GM23248 (cell line): ENCODE measurements at regions not wholly inside any gene's neighbourhood (a gene's known extent, or its start where the extent isn't known, plus 50 kb on each side); places are given as distances from the start of the nearest gene placed in this dataset.
"Not testable (repeated sequence)": the region's sequence is repeated elsewhere in the genome, so short reads cannot be mapped to it uniquely, and the experiment has no call there.

ENCODE experiments used
- EZH2 ChIP-seq: fragments of 200-600 bp; sonication (generic); IDR thresholded peaks from 2 replicates; pipeline ENCODE4 v1.6.1; 2018; ENCODE audit warnings: antibody characterized with exemption, mild to moderate bottlenecking; ENCODE audit not compliant: insufficient read depth, poor library complexity, severe bottlenecking
- EZH2phosphoT487 ChIP-seq: fragments of 200-600 bp; sonication (generic); IDR thresholded peaks from 2 replicates; pipeline ENCODE4 v1.6.1; 2018; ENCODE audit warnings: antibody characterized with exemption, moderate library complexity, mild to moderate bottlenecking, low read depth; ENCODE audit not compliant: insufficient read depth

GRCh38 chr6:74254147-74254546, 558.1 kb downstream of the CD109 start:
- TF ChIP-seq EZH2phosphoT487, EZH2: not testable (repeated sequence)
